Ishikawa (cell line): ENCODE measurements at regions not wholly inside any gene's neighbourhood (a gene's known extent, or its start where the extent isn't known, plus 50 kb on each side); places are given as distances from the start of the nearest gene placed in this dataset.

Experiments used
- CREB1 ChIP-seq: IDR thresholded peaks from 2 replicates; pipeline ENCODE4 v1.6.1; 2012; ENCODE audit warnings: low read depth
- FOXM1 ChIP-seq: IDR thresholded peaks from 2 replicates; pipeline ENCODE4 v1.6.1; 2012; ENCODE audit warnings: low read depth, borderline replicate concordance
- MAX ChIP-seq: IDR thresholded peaks from 2 replicates; pipeline ENCODE4 v1.6.1; 2012
- RAD21 ChIP-seq: IDR thresholded peaks from 2 replicates; pipeline ENCODE4 v1.6.1; 2012; ENCODE audit warnings: low read depth
- TAF1 ChIP-seq: IDR thresholded peaks from 2 replicates; pipeline ENCODE4 v1.6.1; 2012; ENCODE audit warnings: low read depth, mild to moderate bottlenecking
- YY1 ChIP-seq: IDR thresholded peaks from 2 replicates; pipeline ENCODE4 v1.6.1; 2012; ENCODE audit warnings: low read depth
- ZBTB7A ChIP-seq: IDR thresholded peaks from 2 replicates; pipeline ENCODE4 v1.6.1; 2012; ENCODE audit warnings: low read depth

- TF ChIP-seq MAX (no peak), TAF1 (no peak), FOXM1 (no peak), YY1 (no peak), RAD21 (no peak), CREB1 (no peak), ZBTB7A (no peak)
Observed at GRCh38 chr7:121739465-121739864, 133.5 kb upstream of the PTPRZ1 start.
